Lower lobe of right lung (tissue), 2 donors: ENCODE measurements at regions not wholly inside any gene's neighbourhood (a gene's known extent, or its start where the extent isn't known, plus 50 kb on each side); places are given as distances from the start of the nearest gene placed in this dataset.
"Not testable (repeated sequence)": the region's sequence is repeated elsewhere in the genome, so short reads cannot be mapped to it uniquely, and the experiment has no call there.

Experiments used
- ATAC-seq, 2 donors: fragments of 200-7000 bp; cut with Tn5 transposase; one replicate each; pipeline ENCODE4 v1.9.1; 2020 to 2022; ENCODE audit warnings: mild to moderate bottlenecking in 2 of 2, moderate library complexity in 2 of 2
- DNase-seq: peaks from one replicate; pipeline ENCODE4 v3.0.0-alpha.2; 2020
- H3K27ac ChIP-seq: fragments of 200-600 bp; one replicate; pipeline ENCODE4 v1.8.0; 2022
- H3K27me3 ChIP-seq: fragments of 200-600 bp; one replicate; pipeline ENCODE4 v1.8.0; 2022; ENCODE audit warnings: low read depth
- H3K36me3 ChIP-seq: fragments of 200-600 bp; one replicate; pipeline ENCODE4 v1.8.0; 2022; ENCODE audit warnings: mild to moderate bottlenecking
- H3K4me1 ChIP-seq: fragments of 200-600 bp; one replicate; pipeline ENCODE4 v1.8.0; 2022
- H3K4me3 ChIP-seq: fragments of 200-600 bp; one replicate; pipeline ENCODE4 v1.8.0; 2022; ENCODE audit warnings: mild to moderate bottlenecking
- H3K9me3 ChIP-seq: fragments of 200-600 bp; one replicate; pipeline ENCODE4 v1.8.0; 2022
- CTCF ChIP-seq: fragments of 200-600 bp; IDR thresholded peaks from one replicate; pipeline ENCODE4 v1.8.0; 2022; ENCODE audit warnings: antibody characterized with exemption, mild to moderate bottlenecking
- intact Hi-C: fragments of 100-400 bp; cut with DNase I; formaldehyde crosslinking; loops from one replicate; pipeline ENCODE4 v1.11.0; 2022
- donor health status: DM: no; HTN: yes; CAD: no; lungs with severe emphysema.

- intact Hi-C loops: no loop called here
- no peak for TF ChIP-seq CTCF
- Histone ChIP-seq H3K4me3 (no peak overlapping the region), H3K27ac (no peak overlapping the region), H3K36me3 (no peaks in the 10 kb centered on the region), H3K4me1 (no peaks in the 10 kb centered on the region), H3K27me3 (peaks cover 28% of the 10 kb centered on the region), H3K9me3 (peaks cover 3% of the 10 kb centered on the region)
- ATAC-seq (no peak), DNase-seq (no peak)
Measured at GRCh38 chr2:132256251-132256902, 94.6 kb upstream of the ANKRD30BL start.

GRCh38 chr2:132256903-132257300 lies 95.2 kb upstream of the ANKRD30BL start:
- H3K36me3 ChIP-seq, ATAC-seq, H3K4me3 ChIP-seq, H3K27ac ChIP-seq, DNase-seq, H3K9me3 ChIP-seq, H3K4me1 ChIP-seq, intact Hi-C loops: not testable (repeated sequence)
- H3K27me3 ChIP-seq: peaks cover 28% of the 10 kb centered on the region

GRCh38 chr2:132257301-132258171 lies 95.8 kb upstream of the ANKRD30BL start:
- intact Hi-C loops, H3K27ac ChIP-seq, ATAC-seq, H3K4me3 ChIP-seq, H3K36me3 ChIP-seq, DNase-seq, H3K9me3 ChIP-seq, H3K4me1 ChIP-seq: not testable (repeated sequence)
- peaks cover 28% of the 10 kb centered on the region for H3K27me3 ChIP-seq

- DNase-seq, ATAC-seq, H3K4me3 ChIP-seq, H3K9me3 ChIP-seq, H3K27ac ChIP-seq, H3K36me3 ChIP-seq, intact Hi-C loops, H3K4me1 ChIP-seq: not testable (repeated sequence)
- H3K27me3 ChIP-seq: peaks cover 28% of the 10 kb centered on the region
Measured at GRCh38 chr2:132259276-132259675, 97.5 kb upstream of the ANKRD30BL start.

- H3K27ac ChIP-seq, H3K36me3 ChIP-seq, H3K4me3 ChIP-seq, H3K9me3 ChIP-seq, H3K4me1 ChIP-seq, intact Hi-C loops, DNase-seq, ATAC-seq: not testable (repeated sequence)
- peaks cover 12% of the 10 kb centered on the region for H3K27me3 ChIP-seq
Measured at GRCh38 chr2:132265595-132265994, 103.8 kb upstream of the ANKRD30BL start.

GRCh38 chr2:132267105-132267497 lies 105.3 kb upstream of the ANKRD30BL start:
- no peaks in the 10 kb centered on the region for H3K9me3 ChIP-seq

GRCh38 chr2:132267498-132268283 lies 105.9 kb upstream of the ANKRD30BL start:
- H3K27ac ChIP-seq, ATAC-seq, H3K4me1 ChIP-seq, intact Hi-C loops, H3K9me3 ChIP-seq, DNase-seq, H3K36me3 ChIP-seq: not testable (repeated sequence)
- peak overlapping the region; percentile 29 for H3K4me3 ChIP-seq
- H3K27me3 ChIP-seq: peaks cover 12% of the 10 kb centered on the region

More at GRCh38 chr2:132267105-132267497, 105.3 kb upstream of the ANKRD30BL start:
- TF ChIP-seq CTCF: no peak
- intact Hi-C loops: no loop called here
- H3K4me3 ChIP-seq: no peak overlapping the region
- peaks cover 12% of the 10 kb centered on the region for H3K27me3 ChIP-seq
- H3K36me3 ChIP-seq: no peaks in the 10 kb centered on the region
- no peak overlapping the region for H3K27ac ChIP-seq
- DNase-seq (no peak), ATAC-seq (no peak)
- H3K4me1 ChIP-seq: peaks cover 5% of the 10 kb centered on the region
